WTC11 (cell line): ENCODE measurements at regions not wholly inside any gene's neighbourhood (a gene's known extent, or its start where the extent isn't known, plus 50 kb on each side); places are given as distances from the start of the nearest gene placed in this dataset.

Experiments used
- ATAC-seq: fragments of 200-7000 bp; cut with Tn5 transposase; 2 replicates; pipeline ENCODE4 v1.10.0; 2021; ENCODE audit warnings: mild to moderate bottlenecking, moderate library complexity
- CTCF ChIA-PET: fragments of 300-600 bp; sonication (Branson Sonifier 250); formaldehyde crosslinking; loops from one replicate; lab custom pipeline; 2021; ENCODE audit warnings: antibody characterized with exemption; lab: Charles Lee
- POLR2A ChIA-PET: fragments of 350-600 bp; sonication (Branson Sonifier 250); formaldehyde crosslinking; loops from one replicate; lab custom pipeline; 2021; ENCODE audit warnings: antibody characterized with exemption; lab: Charles Lee
- DNase-seq: peaks from one replicate; pipeline ENCODE4 v3.0.0; 2021; ENCODE audit warnings: low spot score
- H3K27ac Mint-ChIP-seq: 2 replicates; pipeline ENCODE4 v1.8.0; 2021; ENCODE audit warnings: mixed read lengths
- H3K27me3 Mint-ChIP-seq: 2 replicates; pipeline ENCODE4 v1.8.0; 2021; ENCODE audit warnings: low read depth, mild to moderate bottlenecking, moderate library complexity, mixed read lengths
- H3K36me3 Mint-ChIP-seq: 2 replicates; pipeline ENCODE4 v1.8.0; 2021; ENCODE audit warnings: mixed read lengths
- H3K4me1 Mint-ChIP-seq: 2 replicates; pipeline ENCODE4 v1.8.0; 2022; ENCODE audit warnings: mixed read lengths
- H3K4me3 Mint-ChIP-seq: 2 replicates; pipeline ENCODE4 v1.8.0; 2021; ENCODE audit warnings: mild to moderate bottlenecking, moderate library complexity, mixed read lengths
- H3K9me3 Mint-ChIP-seq: 2 replicates; pipeline ENCODE4 v1.8.0; 2021; ENCODE audit warnings: mixed read lengths
- ATF1 ChIP-seq: sonication (generic); formaldehyde crosslinking; IDR thresholded peaks from 2 replicates; pipeline ENCODE4 v1.8.1; 2023; ENCODE audit warnings: mild to moderate bottlenecking, moderate library complexity, missing genetic modification reagents
- ATF6 ChIP-seq: sonication (generic); formaldehyde crosslinking; IDR thresholded peaks from 2 replicates; pipeline ENCODE4 v1.8.1; 2023; ENCODE audit warnings: mild to moderate bottlenecking, missing genetic modification reagents
- CDX4 ChIP-seq: fragments of 250-450 bp; sonication (Bioruptor Pico); IDR thresholded peaks from 2 replicates; pipeline ENCODE4 v1.9.0; 2021; ENCODE audit warnings: moderate library complexity, mild to moderate bottlenecking, inconsistent platforms, borderline replicate concordance
- E2F1 ChIP-seq: sonication (generic); formaldehyde crosslinking; IDR thresholded peaks from 2 replicates; pipeline ENCODE4 v1.8.0; 2022; ENCODE audit warnings: mild to moderate bottlenecking, missing genetic modification reagents
- FOXK1 ChIP-seq: sonication (generic); formaldehyde crosslinking; IDR thresholded peaks from 2 replicates; pipeline ENCODE4 v1.8.0; 2022; ENCODE audit warnings: mild to moderate bottlenecking, moderate library complexity, missing genetic modification reagents
- FOXP4 ChIP-seq: sonication (generic); formaldehyde crosslinking; IDR thresholded peaks from 2 replicates; pipeline ENCODE4 v1.8.0; 2022; ENCODE audit warnings: mild to moderate bottlenecking, missing genetic modification reagents
- IRF1 ChIP-seq: sonication (generic); formaldehyde crosslinking; IDR thresholded peaks from 2 replicates; pipeline ENCODE4 v1.8.0; 2023; ENCODE audit warnings: missing genetic modification reagents
- IRF2 ChIP-seq: sonication (generic); formaldehyde crosslinking; IDR thresholded peaks from 2 replicates; pipeline ENCODE4 v1.8.0; 2022; ENCODE audit warnings: low read depth, missing genetic modification reagents, borderline replicate concordance
- JUN ChIP-seq: sonication (generic); formaldehyde crosslinking; IDR thresholded peaks from 2 replicates; pipeline ENCODE4 v1.8.0; 2023; ENCODE audit warnings: mild to moderate bottlenecking, missing genetic modification reagents
- KAT7 ChIP-seq: sonication (generic); formaldehyde crosslinking; IDR thresholded peaks from 2 replicates; pipeline ENCODE4 v1.8.1; 2023; ENCODE audit warnings: missing genetic modification reagents, mild to moderate bottlenecking, borderline replicate concordance
- MYBL2 ChIP-seq: sonication (generic); formaldehyde crosslinking; IDR thresholded peaks from 2 replicates; pipeline ENCODE4 v1.8.1; 2023; ENCODE audit warnings: mild to moderate bottlenecking, moderate library complexity, missing genetic modification reagents
- NFATC4 ChIP-seq: fragments of 250-450 bp; sonication (Bioruptor Pico); IDR thresholded peaks from 2 replicates; pipeline ENCODE4 v1.9.0; 2021; ENCODE audit warnings: mild to moderate bottlenecking
- SMAD4 ChIP-seq: sonication (generic); formaldehyde crosslinking; IDR thresholded peaks from 2 replicates; pipeline ENCODE4 v1.8.0; 2022; ENCODE audit warnings: mild to moderate bottlenecking, missing genetic modification reagents
- USF2 ChIP-seq: sonication (generic); formaldehyde crosslinking; IDR thresholded peaks from 2 replicates; pipeline ENCODE4 v1.8.1; 2023; ENCODE audit warnings: mild to moderate bottlenecking, missing genetic modification reagents, moderate library complexity
- ZBTB43 ChIP-seq: sonication (generic); formaldehyde crosslinking; IDR thresholded peaks from 2 replicates; pipeline ENCODE4 v1.8.1; 2023; ENCODE audit warnings: mild to moderate bottlenecking, missing genetic modification reagents
- ZNF121 ChIP-seq: sonication (generic); formaldehyde crosslinking; IDR thresholded peaks from 2 replicates; pipeline ENCODE4 v1.8.0; 2023; ENCODE audit warnings: missing genetic modification reagents
- ZNF281 ChIP-seq: sonication (generic); formaldehyde crosslinking; IDR thresholded peaks from 2 replicates; pipeline ENCODE4 v1.8.0; 2023; ENCODE audit warnings: mild to moderate bottlenecking, missing genetic modification reagents
- ZNF317 ChIP-seq: sonication (generic); formaldehyde crosslinking; IDR thresholded peaks from 2 replicates; pipeline ENCODE4 v1.8.1; 2023; ENCODE audit warnings: low read depth, mild to moderate bottlenecking, moderate library complexity, missing genetic modification reagents, borderline replicate concordance
- ZNF423 ChIP-seq: fragments of 250-450 bp; sonication (Bioruptor Pico); IDR thresholded peaks from 2 replicates; pipeline ENCODE4 v2.1.2; 2022; ENCODE audit warnings: mild to moderate bottlenecking, moderate library complexity

GRCh38 chr4:81946996-81947395 is 426.8 kb downstream of the HNRNPD start:
- Mint-ChIP-seq H3K27me3 (no peaks in the 10 kb centered on the region), H3K4me3 (no peak overlapping the region), H3K27ac (no peak overlapping the region), H3K9me3 (peaks cover 3% of the 10 kb centered on the region), H3K36me3 (no peaks in the 10 kb centered on the region), H3K4me1 (no peaks in the 10 kb centered on the region)
- TF ChIP-seq E2F1: no peak
- TF ChIP-seq ATF6: no peak
- no peak for TF ChIP-seq FOXK1 (CRISPR knock-in tag)
- no peak for TF ChIP-seq IRF2
- TF ChIP-seq ZNF281 (CRISPR knock-in tag): no peak
- ATAC-seq: peak; percentile 81
- ChIA-PET POLR2A (no interaction called here), CTCF (interaction anchor here (1.0 kb wide), 1 partner anchor 34 kb away, joined by 4 read pairs; no protein-coding TSS in a partner anchor)
- no peak for DNase-seq

GRCh38 chr4:81930506-81931238 is 443.1 kb downstream of the HNRNPD start:
- ChIA-PET POLR2A (no interaction called here), CTCF (no interaction called here)
- Mint-ChIP-seq H3K4me3 (no peak overlapping the region), H3K27me3 (no peaks in the 10 kb centered on the region; the same call in none of the 2 replicates), H3K27ac (no peak overlapping the region), H3K9me3 (peaks cover 3% of the 10 kb centered on the region; the same call in 1 of the 2 replicates), H3K4me1 (no peaks in the 10 kb centered on the region), H3K36me3 (no peaks in the 10 kb centered on the region)
- no peak for ATAC-seq
- TF ChIP-seq JUN (CRISPR knock-in tag): no peak
- no peak for TF ChIP-seq ATF1 (CRISPR knock-in tag)
- no peak for TF ChIP-seq NFATC4
- TF ChIP-seq ZNF317 (CRISPR knock-in tag): no peak
- no peak for TF ChIP-seq FOXP4 (CRISPR knock-in tag)
- TF ChIP-seq ZNF121: no peak
- no peak for DNase-seq

GRCh38 chr4:81923140-81923539 is 450.7 kb downstream of the HNRNPD start:
- ChIA-PET POLR2A (no interaction called here), CTCF (interaction anchor here (1.5 kb wide), 1 partner anchor 10 kb away, joined by 8 read pairs; no protein-coding TSS in a partner anchor)
- Mint-ChIP-seq H3K36me3 (no peaks in the 10 kb centered on the region), H3K27ac (no peak overlapping the region), H3K4me1 (no peaks in the 10 kb centered on the region), H3K9me3 (no peaks in the 10 kb centered on the region), H3K4me3 (no peak overlapping the region), H3K27me3 (no peaks in the 10 kb centered on the region)
- ATAC-seq: no peak
- no peak for DNase-seq
- TF ChIP-seq CDX4 (CRISPR knock-in tag) (no peak), FOXK1 (CRISPR knock-in tag) (no peak), ZNF423 (CRISPR knock-in tag) (no peak), MYBL2 (CRISPR knock-in tag) (no peak), ZBTB43 (CRISPR knock-in tag) (no peak), KAT7 (CRISPR knock-in tag) (no peak), USF2 (CRISPR knock-in tag) (no peak), IRF1 (no peak), JUN (CRISPR knock-in tag) (no peak), SMAD4 (CRISPR knock-in tag) (no peak)
